ENCODE measurements at regions not wholly inside any gene's neighbourhood (a gene's known extent, or its start where the extent isn't known, plus 50 kb on each side); places are given as distances from the start of the nearest gene placed in this dataset.

GRCh38 chr6:139514819-139515218 is 140.4 kb upstream of the CITED2 start:
- no peak for DNase-seq (ENCODE audit: low spot score)

GRCh38 chr6:139510040-139510790 is 135.8 kb upstream of the CITED2 start:
- DNase-seq (ENCODE audit: low spot score) = no peak

- DNase-seq (ENCODE audit: low spot score) = no peak
Measured at GRCh38 chr6:139509167-139509566, 134.7 kb upstream of the CITED2 start.

GRCh38 chr6:139508576-139508975 is 134.1 kb upstream of the CITED2 start:
- DNase-seq (ENCODE audit: low spot score) = no peak

- DNase-seq (ENCODE audit: low spot score) = no peak
Measured at GRCh38 chr6:139508023-139508422, 133.6 kb upstream of the CITED2 start.

GRCh38 chr6:139500977-139501376 is 126.5 kb upstream of the CITED2 start:
- no peak for DNase-seq (ENCODE audit: low spot score)

- DNase-seq (ENCODE audit: low spot score) = no peak
Measured at GRCh38 chr6:139498715-139499114, 124.3 kb upstream of the CITED2 start.

- no peak for DNase-seq (ENCODE audit: low spot score)
Measured at GRCh38 chr6:139497345-139497961, 123.0 kb upstream of the CITED2 start.

- no peak for DNase-seq (ENCODE audit: low spot score)
Measured at GRCh38 chr6:139496654-139497344, 122.4 kb upstream of the CITED2 start.

GRCh38 chr6:139494376-139494990 is 120.0 kb upstream of the CITED2 start:
- no peak for DNase-seq (ENCODE audit: low spot score)

- no peak for DNase-seq (ENCODE audit: low spot score)
Measured at GRCh38 chr6:139490482-139490881, 116.0 kb upstream of the CITED2 start.

- no peak for DNase-seq (ENCODE audit: low spot score)
Measured at GRCh38 chr6:139486476-139486799, 112.0 kb upstream of the CITED2 start.

- DNase-seq (ENCODE audit: low spot score) = no peak
Measured at GRCh38 chr6:139485742-139486475, 111.5 kb upstream of the CITED2 start.

- DNase-seq (ENCODE audit: low spot score) = no peak
Measured at GRCh38 chr6:139485185-139485584, 110.7 kb upstream of the CITED2 start.

- DNase-seq (ENCODE audit: low spot score) = no peak
Measured at GRCh38 chr6:139483079-139483478, 108.6 kb upstream of the CITED2 start.

- DNase-seq (ENCODE audit: low spot score) = no peak
Measured at GRCh38 chr6:139482287-139482686, 107.8 kb upstream of the CITED2 start.

- no peak for DNase-seq (ENCODE audit: low spot score)
Measured at GRCh38 chr6:139480356-139481165, 106.1 kb upstream of the CITED2 start.

- no peak for DNase-seq (ENCODE audit: low spot score)
Measured at GRCh38 chr6:139479433-139480222, 105.2 kb upstream of the CITED2 start.

- no peak for DNase-seq (ENCODE audit: low spot score)
Measured at GRCh38 chr6:139475646-139476045, 101.2 kb upstream of the CITED2 start.

- no peak for DNase-seq (ENCODE audit: low spot score)
Measured at GRCh38 chr6:139475241-139475640, 100.8 kb upstream of the CITED2 start.
